ENCODE measurements at regions not wholly inside any gene's neighbourhood (a gene's known extent, or its start where the extent isn't known, plus 50 kb on each side); places are given as distances from the start of the nearest gene placed in this dataset.

- DNase-seq (ENCODE audit: low read depth) = no peak
- H3K4me3 ChIP-seq (ENCODE audit: low read depth, low read length) = no peak overlapping the region
These were observed 258.1 kb upstream of the IRX3 start for GRCh38 chr16:54544553-54545180.

- no peak overlapping the region for H3K4me3 ChIP-seq (ENCODE audit: low read depth, low read length)
- DNase-seq (ENCODE audit: low read depth) = no peak
These were observed 256.4 kb upstream of the IRX3 start for GRCh38 chr16:54542805-54543505.

DNA sequence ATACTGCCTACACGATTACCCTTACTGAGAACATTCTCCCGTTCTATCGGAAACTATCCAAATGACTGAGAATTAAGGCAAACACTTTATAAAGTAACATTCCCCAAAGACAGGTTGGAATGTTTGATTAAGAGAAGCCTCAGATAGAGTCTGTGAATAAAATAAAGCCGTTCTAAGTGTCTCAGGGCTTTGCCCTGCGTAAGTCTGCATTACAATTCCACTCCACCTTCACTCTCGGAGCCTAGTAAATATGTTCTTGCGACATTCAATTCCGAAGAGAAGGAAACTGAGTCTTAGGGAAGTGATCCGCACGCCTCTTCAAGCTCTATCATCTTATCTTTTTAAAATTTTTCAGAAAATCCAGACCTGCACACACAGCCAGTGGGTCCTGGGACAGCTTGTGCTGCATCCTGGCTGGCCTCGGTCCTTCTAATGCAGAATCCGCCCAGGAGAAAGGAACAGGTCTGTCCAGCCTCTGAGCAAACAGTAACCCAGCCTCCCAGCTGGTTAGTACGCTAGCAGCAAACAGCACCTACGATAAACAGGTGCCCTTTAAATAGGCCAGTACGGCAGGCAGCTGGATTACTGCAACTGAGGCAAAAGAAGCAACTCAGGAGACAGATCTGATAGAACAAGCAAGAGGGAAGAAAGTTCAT, 254.1 kb upstream of the IRX3 start:
- DNase-seq (ENCODE audit: low read depth) = no peak
- H3K4me3 ChIP-seq (ENCODE audit: low read depth, low read length) = no peak overlapping the region

GRCh38 chr16:54538276-54538675, 251.7 kb upstream of the IRX3 start:
- H3K4me3 ChIP-seq (ENCODE audit: low read depth, low read length) = no peak overlapping the region
- DNase-seq (ENCODE audit: low read depth) = no peak

- no peak overlapping the region for H3K4me3 ChIP-seq (ENCODE audit: low read depth, low read length)
- DNase-seq (ENCODE audit: low read depth) = no peak
These were observed 247.4 kb upstream of the IRX3 start for GRCh38 chr16:54533856-54534490.

GRCh38 chr16:54526916-54527315, 240.3 kb upstream of the IRX3 start:
- DNase-seq (ENCODE audit: low read depth) = no peak

DNA sequence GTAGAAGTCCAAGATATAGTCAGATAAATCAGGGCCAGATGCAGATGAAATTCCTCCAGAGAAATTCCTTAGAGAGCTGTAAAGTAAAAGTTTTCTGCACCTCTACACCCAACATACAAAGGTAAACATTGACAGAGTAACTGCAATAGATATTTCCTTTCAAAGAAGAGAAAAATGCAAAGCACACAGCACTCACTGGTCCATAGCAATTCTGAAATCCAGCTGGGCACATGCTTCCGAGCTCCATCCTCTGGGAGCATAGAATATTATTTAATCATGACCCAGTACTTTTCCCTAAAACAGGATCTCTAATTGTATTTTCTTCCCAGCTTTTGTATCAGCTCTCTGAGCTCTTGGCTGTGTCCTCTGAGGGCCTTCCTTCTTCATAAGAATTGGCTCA, 239.5 kb upstream of the IRX3 start:
- no peak overlapping the region for H3K4me3 ChIP-seq (ENCODE audit: low read depth, low read length)

More at GRCh38 chr16:54526916-54527315, 240.3 kb upstream of the IRX3 start:
- H3K4me3 ChIP-seq (ENCODE audit: low read depth, low read length) = no peak overlapping the region

GRCh38 chr16:54525104-54525503, 238.5 kb upstream of the IRX3 start:
- no peak for DNase-seq (ENCODE audit: low read depth)
- no peak overlapping the region for H3K4me3 ChIP-seq (ENCODE audit: low read depth, low read length)

More for the DNA sequence above, 239.5 kb upstream of the IRX3 start:
- no peak for DNase-seq (ENCODE audit: low read depth)

DNA sequence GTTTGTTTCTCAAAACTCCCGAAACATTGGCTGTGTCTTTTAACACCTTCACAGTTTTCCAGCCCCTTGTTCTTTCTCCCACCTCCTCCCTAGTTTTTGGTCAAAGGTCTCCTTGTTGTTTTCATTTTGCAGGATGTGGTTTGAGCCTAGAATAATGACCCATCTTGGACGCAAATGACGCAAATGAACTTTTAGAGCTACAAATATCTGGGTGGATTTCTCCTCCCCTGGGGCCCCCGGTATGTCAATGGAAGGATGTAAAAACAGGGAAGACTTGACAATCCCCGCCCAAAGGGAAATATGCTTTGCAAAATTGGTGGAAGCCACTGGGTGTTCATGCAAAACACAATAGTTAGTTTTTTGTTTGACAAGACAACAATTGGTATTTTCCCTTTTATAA, 236.0 kb upstream of the IRX3 start:
- H3K4me3 ChIP-seq (ENCODE audit: low read depth, low read length) = no peak overlapping the region
- no peak for DNase-seq (ENCODE audit: low read depth)

- no peak for DNase-seq (ENCODE audit: low read depth)
- H3K4me3 ChIP-seq (ENCODE audit: low read depth, low read length) = no peak overlapping the region
These were observed 234.7 kb upstream of the IRX3 start for GRCh38 chr16:54521327-54521726.

DNA sequence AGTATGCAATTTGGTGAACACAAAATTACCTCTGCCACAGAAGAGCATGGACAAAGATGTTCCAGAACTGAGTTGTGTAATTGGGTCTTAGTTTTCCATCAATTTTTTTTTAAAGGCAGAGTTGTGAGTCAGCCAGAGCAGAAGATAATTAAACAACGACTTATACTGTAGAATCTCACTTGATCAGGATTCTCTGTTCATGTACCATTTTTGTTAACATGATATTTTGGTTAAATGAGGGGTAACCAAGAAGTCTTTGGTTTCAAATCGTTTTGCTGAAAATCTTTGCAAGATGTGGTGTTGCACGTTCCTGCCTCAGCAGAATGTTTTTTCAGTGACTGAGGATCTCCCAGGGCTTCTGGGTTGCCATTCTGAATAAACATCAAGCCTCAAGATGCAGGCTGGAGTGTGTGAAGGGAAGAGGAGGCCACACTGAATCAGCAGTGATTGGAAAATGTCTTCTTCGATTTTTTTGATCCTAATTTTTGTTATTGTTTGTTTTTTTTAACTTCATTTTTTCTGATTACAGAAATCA, 232.6 kb upstream of the IRX3 start:
- no peak overlapping the region for H3K4me3 ChIP-seq (ENCODE audit: low read depth, low read length)
- DNase-seq (ENCODE audit: low read depth) = no peak

- no peak for DNase-seq (ENCODE audit: low read depth)
- no peak overlapping the region for H3K4me3 ChIP-seq (ENCODE audit: low read depth, low read length)
These were observed 230.6 kb upstream of the IRX3 start for GRCh38 chr16:54517181-54517580.

- no peak overlapping the region for H3K4me3 ChIP-seq (ENCODE audit: low read depth, low read length)
- DNase-seq (ENCODE audit: low read depth) = no peak
These were observed 225.9 kb upstream of the IRX3 start for GRCh38 chr16:54512467-54512995.

- DNase-seq (ENCODE audit: low read depth) = peak; percentile 62
- H3K4me3 ChIP-seq (ENCODE audit: low read depth, low read length) = no peak overlapping the region
These were observed 224.7 kb upstream of the IRX3 start for GRCh38 chr16:54511222-54511731.

GRCh38 chr16:54510685-54511221, 224.2 kb upstream of the IRX3 start:
- no peak overlapping the region for H3K4me3 ChIP-seq (ENCODE audit: low read depth, low read length)
- DNase-seq (ENCODE audit: low read depth) = no peak

GRCh38 chr16:54509456-54509855, 222.9 kb upstream of the IRX3 start:
- DNase-seq (ENCODE audit: low read depth) = no peak
- H3K4me3 ChIP-seq (ENCODE audit: low read depth, low read length) = no peak overlapping the region

GRCh38 chr16:54508351-54508750, 221.8 kb upstream of the IRX3 start:
- no peak for DNase-seq (ENCODE audit: low read depth)
- H3K4me3 ChIP-seq (ENCODE audit: low read depth, low read length) = no peak overlapping the region

DNA sequence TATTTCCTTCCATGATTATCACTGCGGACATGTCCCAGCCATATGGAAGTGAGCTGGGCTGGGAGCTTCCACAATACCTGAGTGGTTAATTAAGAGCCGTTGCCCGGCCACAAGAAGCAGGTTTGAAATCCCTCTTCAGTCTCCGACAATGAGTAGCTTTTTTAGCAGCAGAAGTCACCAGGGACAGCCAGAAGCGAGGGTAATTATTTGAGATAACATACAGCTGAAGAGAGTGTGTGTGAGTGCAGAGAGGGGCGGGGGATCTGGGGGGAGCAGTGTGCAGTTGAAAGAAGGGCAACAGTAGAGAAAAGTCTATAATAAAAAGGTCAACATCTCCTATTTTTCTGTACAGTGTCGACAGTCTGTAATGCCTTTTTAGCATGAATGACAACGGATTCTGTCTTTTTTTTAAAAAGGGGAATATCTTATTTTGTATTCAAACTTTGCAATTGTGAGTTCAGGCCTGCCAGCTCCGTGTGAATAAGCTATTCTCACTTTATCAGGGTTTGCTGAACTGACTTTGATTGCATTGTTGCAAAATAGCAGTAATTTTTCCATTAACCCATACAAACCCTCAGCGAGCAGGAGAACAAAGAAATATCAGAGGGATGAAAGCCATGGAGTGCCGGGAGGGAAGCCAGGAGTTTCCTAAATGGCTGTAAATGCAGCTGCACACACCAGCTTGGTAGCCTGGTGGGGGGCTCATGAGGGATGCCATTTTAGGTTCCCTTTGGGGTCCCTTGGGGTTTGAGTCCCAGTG, 220.3 kb upstream of the IRX3 start:
- H3K4me3 ChIP-seq (ENCODE audit: low read depth, low read length) = no peak overlapping the region
- no peak for DNase-seq (ENCODE audit: low read depth)

DNA sequence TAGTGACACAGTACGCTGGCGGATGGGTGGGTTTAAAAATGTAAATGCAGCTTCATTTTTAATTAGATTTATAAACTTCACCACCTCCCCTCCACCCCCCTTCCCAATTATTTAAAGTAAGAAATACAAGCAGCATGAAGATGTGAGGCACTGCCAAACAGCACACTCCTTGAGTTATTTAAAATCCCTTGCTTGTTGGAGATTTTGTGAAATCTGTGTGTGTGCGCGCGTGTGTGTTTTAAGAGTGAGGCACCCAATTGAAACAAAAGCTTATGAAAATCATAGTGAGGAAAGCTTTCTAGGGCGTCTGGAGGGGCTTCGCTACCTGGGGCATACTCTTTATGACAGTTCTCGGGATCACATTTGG, 219.6 kb upstream of the IRX3 start:
- H3K4me3 ChIP-seq (ENCODE audit: low read depth, low read length) = no peak overlapping the region
- DNase-seq (ENCODE audit: low read depth) = no peak

Measured in skeletal muscle cell (primary cell).